K562 (cell line): ENCODE measurements at regions not wholly inside any gene's neighbourhood (a gene's known extent, or its start where the extent isn't known, plus 50 kb on each side); places are given as distances from the start of the nearest gene placed in this dataset.

Experiments
- ATAC-seq: fragments of 200-7000 bp; cut with Tn5 transposase; 3 replicates; pipeline ENCODE4 v1.9.1; 2020; ENCODE audit warnings: moderate library complexity
- BruUV-seq: library from RNA; stranded (reverse); fragments of 400-500 nt; replicated peaks from 2 replicates; lab custom pipeline; 2021; lab: Mats Ljungman, UMichigan
- CTCF ChIA-PET: fragments of 300-600 bp; formaldehyde crosslinking; extraction: SDS; loops from one replicate; lab custom pipeline; 2021; ENCODE audit warnings: low intra/inter-chr PET ratio; lab: Yijun Ruan, JAX
- POLR2A ChIA-PET: fragments of 300-600, 350-650 bp; sonication (Branson Sonifier 250); formaldehyde crosslinking; extraction: SDS; loops from one replicate; lab custom pipeline; 2021; ENCODE audit warnings: antibody characterized with exemption, inconsistent platforms; lab: Yijun Ruan, JAX
- DNase-seq, 4 experiments: peaks; one replicate each; pipeline versions ENCODE4 v3.0.0 to v3.0.0-alpha.2; 2011 to 2018; ENCODE audit warnings: low spot score in 3 of 4, mixed read lengths in 3 of 4; ENCODE audit errors: extremely low read depth in 1 of 4
- FAIRE-seq: peaks from 2 replicates; lab custom pipeline; 2011; peaks lifted over from hg19 to GRCh38; lab: Jason Lieb, UNC
- H2AFZ ChIP-seq: 2 replicates; pipeline ENCODE4 v1.6.0; 2011; ENCODE audit warnings: low read depth, low read length, control low read depth, inconsistent platforms
- H3K27ac ChIP-seq: fragments of 200-600 bp; 3 replicates; pipeline ENCODE4 v1.8.0; 2011; ENCODE audit warnings: low read depth, mild to moderate bottlenecking, control low read depth, inconsistent platforms, low read length, moderate library complexity, mixed read lengths; ENCODE audit errors: extremely low read depth
- H3K27me3 ChIP-seq, 2 experiments: fragments of 300-600 bp in 1 of 2; 2 replicates in 1 of 2; 3 replicates in 1 of 2; pipeline versions ENCODE4 v1.6.0 to v1.8.0; 2011; ENCODE audit warnings: inconsistent platforms in 2 of 2, low read length in 2 of 2, mild to moderate bottlenecking in 1 of 2, mixed read lengths in 1 of 2, moderate library complexity in 1 of 2; ENCODE audit not compliant: control insufficient read depth in 2 of 2, insufficient read depth in 2 of 2
- H3K36me3 ChIP-seq: fragments of 300-600 bp; 3 replicates; pipeline ENCODE4 v1.8.0; 2011; ENCODE audit warnings: mild to moderate bottlenecking, low read length, inconsistent platforms; ENCODE audit not compliant: control insufficient read depth, insufficient read depth
- H3K4me1 ChIP-seq, 2 experiments: fragments of 200-600 bp in 1 of 2; replicated peaks in 1 of 2; 2 replicates in 1 of 2; 3 replicates in 1 of 2; pipeline versions ENCODE4 v1.5.1 to v1.8.0; 2011; ENCODE audit warnings: inconsistent platforms in 2 of 2, low read length in 2 of 2, mild to moderate bottlenecking in 1 of 2, mixed read lengths in 1 of 2, moderate library complexity in 1 of 2; ENCODE audit not compliant: control insufficient read depth in 2 of 2, insufficient read depth in 2 of 2
- H3K4me2 ChIP-seq: 2 replicates; pipeline ENCODE4 v1.6.1; 2011; ENCODE audit warnings: low read length, control low read depth, inconsistent platforms, mixed read lengths; ENCODE audit not compliant: insufficient read depth
- H3K4me3 ChIP-seq: fragments of 200-600 bp; sonication (generic), shearing (Covaris generic); 2 replicates; pipeline ENCODE4 v1.5.1; 2016; ENCODE audit warnings: control low read depth, inconsistent platforms
- H3K79me2 ChIP-seq: fragments of 200-600 bp; 3 replicates; pipeline ENCODE4 v1.8.0; 2011; ENCODE audit warnings: low read length, inconsistent platforms; ENCODE audit not compliant: control insufficient read depth, insufficient read depth
- H3K9ac ChIP-seq, 2 experiments: 2 replicates each; pipeline versions ENCODE4 v1.6.0 to v1.6.1; 2011; ENCODE audit warnings: low read depth in 2 of 2, low read length in 2 of 2, control low read depth in 1 of 2, inconsistent platforms in 1 of 2, mild to moderate bottlenecking in 1 of 2, mixed read lengths in 1 of 2; ENCODE audit not compliant: insufficient read depth in 1 of 2
- H3K9me1 ChIP-seq: one replicate; pipeline ENCODE4 v1.6.0; 2011; ENCODE audit warnings: inconsistent platforms, mild to moderate bottlenecking, low read length, moderate library complexity; ENCODE audit not compliant: control insufficient read depth, insufficient read depth
- H3K9me3 ChIP-seq: replicated peaks from 2 replicates; pipeline ENCODE4 v1.5.1; 2011; ENCODE audit warnings: low read depth, low read length, inconsistent platforms; ENCODE audit not compliant: control insufficient read depth, insufficient read depth
- H4K20me1 ChIP-seq: replicated peaks from 2 replicates; pipeline ENCODE4 v1.6.1; 2011; ENCODE audit warnings: low read length, inconsistent platforms, mixed read lengths; ENCODE audit not compliant: control insufficient read depth, insufficient read depth
- ATF3 ChIP-seq, 2 experiments: fragments of 450-650 bp in 1 of 2; sonication (generic) in 1 of 2; formaldehyde crosslinking in 1 of 2; IDR thresholded peaks in 1 of 2; conservative IDR thresholded peaks in 1 of 2; 2 replicates each; pipeline versions ENCODE4 v1.6.1 to v1.8.1; 2016 to 2023; ENCODE audit warnings: mild to moderate bottlenecking in 2 of 2, moderate library complexity in 2 of 2, inconsistent platforms in 1 of 2, missing genetic modification reagents in 1 of 2
- CHCHD3 ChIP-seq: fragments of 250-450 bp; sonication (Bioruptor Pico); IDR thresholded peaks from 2 replicates; pipeline ENCODE4 v2.1.2; 2022; ENCODE audit warnings: mild to moderate bottlenecking
- NR4A1 ChIP-seq, 2 experiments: fragments of 250-450 bp in 1 of 2; fragments of 450-650 bp in 1 of 2; sonication (Bioruptor Pico) in 1 of 2; IDR thresholded peaks; 2 replicates each; pipeline versions ENCODE4 v1.4.0 to v1.6.1; 2016 to 2020; ENCODE audit warnings: mild to moderate bottlenecking in 2 of 2, missing compliant biosample characterization in 1 of 2, missing genetic modification characterization in 1 of 2, moderate library complexity in 1 of 2
- NRF1 ChIP-seq, 2 experiments: fragments of 450-650 bp; IDR thresholded peaks in 1 of 2; conservative IDR thresholded peaks in 1 of 2; 2 replicates each; pipeline ENCODE4 v1.6.1; 2014; ENCODE audit warnings: mild to moderate bottlenecking in 2 of 2
- PCBP1 ChIP-seq: fragments of 200-400 bp; formaldehyde crosslinking; IDR thresholded peaks from 2 replicates; pipeline ENCODE4 v1.6.1; 2018; ENCODE audit warnings: mild to moderate bottlenecking, low read depth, low read length; ENCODE audit not compliant: poor library complexity, severe bottlenecking
- TBL1XR1 ChIP-seq, 2 experiments: IDR thresholded peaks; 2 replicates each; pipeline ENCODE4 v1.6.1; 2012; ENCODE audit warnings: improper control_type of control experiment in 2 of 2, low read length in 2 of 2, mild to moderate bottlenecking in 1 of 2
- ZBED1 ChIP-seq: IDR thresholded peaks from 2 replicates; pipeline ENCODE4 v1.6.1; 2014
- ZBTB5 ChIP-seq: fragments of 450-650 bp; IDR thresholded peaks from 2 replicates; pipeline ENCODE4 v1.6.1; 2017; ENCODE audit warnings: antibody characterized with exemption
- ZNF408 ChIP-seq: fragments of 250-450 bp; sonication (Bioruptor Pico); IDR thresholded peaks from 2 replicates; pipeline ENCODE4 v1.4.0; 2020; ENCODE audit warnings: low read depth, mild to moderate bottlenecking, moderate library complexity
- WGBS: fragments of 100-300 bp; shearing (Covaris generic); methylation state at CpG from one replicate; pipeline ENCODE4 v1.1.6; 2016; ENCODE audit warnings: low coverage, mixed read lengths; ENCODE audit not compliant: insufficient coverage; ENCODE audit errors: missing lambda C conversion rate; 5-methylcytosine and 5-hydroxymethylcytosine counted together
- in situ Hi-C: fragments of 300-500 bp; cut with MboI; formaldehyde crosslinking; loops from 4 replicates; pipeline ENCODE4 v1.15.0; 2018; ENCODE audit warnings: inconsistent platforms, mixed read lengths
- intact Hi-C: fragments of 100-400 bp; cut with micrococcal nuclease; formaldehyde crosslinking; loops from 2 replicates; pipeline ENCODE4 v1.14.2; 2022

- POLR2A ChIA-PET, result no interaction called here
Observed at GRCh38 chr12:127562816-127563215, 704.2 kb upstream of the TMEM132C start.

More at GRCh38 chr12:127562816-127563215, 704.2 kb upstream of the TMEM132C start:
- DNase-seq (no peak), FAIRE-seq (no peak), ATAC-seq (no peak)
- 5% methylated on average over 2 of the region's 2 CpGs for WGBS
- Histone ChIP-seq H3K9me3 (no peaks in the 10 kb centered on the region), H3K36me3 (no peaks in the 10 kb centered on the region), H4K20me1 (no peaks in the 10 kb centered on the region), H3K4me1 (no peaks in the 10 kb centered on the region), H2AFZ (no peak overlapping the region), H3K79me2 (no peaks in the 10 kb centered on the region), H3K4me2 (no peak overlapping the region), H3K27me3 (no peaks in the 10 kb centered on the region), H3K9me1 (no peaks in the 10 kb centered on the region), H3K4me3 (no peak overlapping the region), H3K27ac (no peak overlapping the region), H3K9ac (no peak overlapping the region)
- no peak for TF ChIP-seq PCBP1
- no peak for TF ChIP-seq ZNF408 (CRISPR knock-in tag)
- no peak for TF ChIP-seq NRF1 (conservative IDR thresholded peaks at IDR 0.05 in 1 of 2, IDR thresholded peaks at IDR 0.05 in 1 of 2)
- TF ChIP-seq NR4A1 (CRISPR knock-in tag; IDR thresholded peaks at IDR 0.05), result no peak
- TF ChIP-seq NR4A1 (tag; IDR thresholded peaks at IDR 0.05), result no peak
- no peak for TF ChIP-seq ZBED1
- no peak for TF ChIP-seq ZBTB5
- no peak for TF ChIP-seq ATF3 (IDR thresholded peaks at IDR 0.05)
- TF ChIP-seq ATF3 (CRISPR knock-in tag; conservative IDR thresholded peaks at IDR 0.05), result no peak
- no peak for TF ChIP-seq CHCHD3
- TF ChIP-seq TBL1XR1 (IDR thresholded peaks at IDR 0.05; ENCODE audit: low read length in 2 of 2), result no peak
- no TSS peak for BruUV-seq
- CTCF ChIA-PET, result no interaction called here
- in situ Hi-C loops (no loop called here), intact Hi-C loops (no loop called here)
